IMR-90 (cell line): ENCODE measurements at regions not wholly inside any gene's neighbourhood (a gene's known extent, or its start where the extent isn't known, plus 50 kb on each side); places are given as distances from the start of the nearest gene placed in this dataset.

ENCODE experiments used
- ATAC-seq: fragments of 200-7000 bp; cut with Tn5 transposase; 2 replicates; pipeline ENCODE4 v1.9.1; 2020; ENCODE audit warnings: low read depth, mild to moderate bottlenecking, moderate library complexity
- BruUV-seq: library from RNA; stranded (reverse); fragments of 400-500 nt; replicated peaks from 2 replicates; lab custom pipeline; 2021; lab: Mats Ljungman, UMichigan
- CTCF ChIA-PET: fragments of 300-600 bp; formaldehyde crosslinking; extraction: SDS; loops from one replicate; lab custom pipeline; 2021; ENCODE audit warnings: antibody characterized with exemption; lab: Yijun Ruan, JAX
- POLR2A ChIA-PET: fragments of 300-600 bp; sonication (Branson Sonifier 250); formaldehyde crosslinking; loops from one replicate; lab custom pipeline; 2022; ENCODE audit warnings: antibody characterized with exemption; ENCODE audit not compliant: unreplicated experiment; lab: Charles Lee
- DNase-seq: peaks from one replicate; pipeline ENCODE4 v3.0.0; 2013
- H2AFZ ChIP-seq: replicated peaks from 2 replicates; pipeline ENCODE3; 2013; ENCODE audit warnings: low read length, mild to moderate bottlenecking; ENCODE audit not compliant: poor library complexity
- H2AK5ac ChIP-seq: 2 replicates; pipeline ENCODE4 v1.6.1; 2013; ENCODE audit warnings: low read depth, low read length, inconsistent platforms
- H2AK9ac ChIP-seq: replicated peaks from 2 replicates; pipeline ENCODE3; 2013; ENCODE audit warnings: mild to moderate bottlenecking, low read depth, low read length, moderate library complexity; ENCODE audit not compliant: poor library complexity
- H2BK120ac ChIP-seq: 2 replicates; pipeline ENCODE4 v1.6.1; 2013; ENCODE audit warnings: low read depth, low read length, inconsistent platforms
- H2BK15ac ChIP-seq: 3 replicates; pipeline ENCODE4 v1.6.1; 2013; ENCODE audit warnings: low read depth, low read length, inconsistent platforms
- H2BK20ac ChIP-seq: 2 replicates; pipeline ENCODE4 v1.6.1; 2013; ENCODE audit warnings: low read depth, mild to moderate bottlenecking, inconsistent platforms, low read length, moderate library complexity
- H2BK5ac ChIP-seq: 2 replicates; pipeline ENCODE4 v1.6.1; 2013; ENCODE audit warnings: mild to moderate bottlenecking, low read depth, low read length, inconsistent platforms; ENCODE audit not compliant: poor library complexity, severe bottlenecking
- H3K14ac ChIP-seq: replicated peaks from 2 replicates; pipeline ENCODE4 v1.6.1; 2013; ENCODE audit warnings: low read depth, low read length, inconsistent platforms
- H3K18ac ChIP-seq: 2 replicates; pipeline ENCODE4 v1.6.1; 2013; ENCODE audit warnings: low read depth, low read length, control low read depth
- H3K23ac ChIP-seq: 2 replicates; pipeline ENCODE4 v1.6.1; 2013; ENCODE audit warnings: low read depth, low read length, inconsistent platforms
- H3K27ac ChIP-seq: 2 replicates; pipeline ENCODE4 v1.5.1; 2013; ENCODE audit warnings: mild to moderate bottlenecking, control low read depth, low read length; ENCODE audit not compliant: insufficient read depth
- H3K27me3 ChIP-seq: 2 replicates; pipeline ENCODE4 v1.6.1; 2013; ENCODE audit warnings: low read length; ENCODE audit not compliant: control insufficient read depth, insufficient read depth
- H3K36me3 ChIP-seq: 2 replicates; pipeline ENCODE4 v1.6.1; 2013; ENCODE audit warnings: low read length, mixed read lengths; ENCODE audit not compliant: control insufficient read depth, insufficient read depth
- H3K4ac ChIP-seq: 2 replicates; pipeline ENCODE4 v1.6.1; 2013; ENCODE audit warnings: low read depth, low read length, inconsistent platforms
- H3K4me1 ChIP-seq: 2 replicates; pipeline ENCODE4 v1.6.1; 2013; ENCODE audit warnings: low read length, mixed read lengths; ENCODE audit not compliant: control insufficient read depth, insufficient read depth
- H3K4me2 ChIP-seq: 2 replicates; pipeline ENCODE4 v1.6.1; 2013; ENCODE audit warnings: low read depth, mild to moderate bottlenecking, control low read depth, low read length, moderate library complexity
- H3K4me3 ChIP-seq: 2 replicates; pipeline ENCODE4 v1.5.1; 2013; ENCODE audit warnings: low read depth, mild to moderate bottlenecking, control low read depth, low read length, moderate library complexity; ENCODE audit not compliant: insufficient read depth
- H3K56ac ChIP-seq: 2 replicates; pipeline ENCODE4 v1.6.1; 2013; ENCODE audit warnings: low read length, inconsistent platforms; ENCODE audit not compliant: insufficient read depth; ENCODE audit errors: extremely low read depth
- H3K79me1 ChIP-seq, 2 experiments: 2 replicates each; pipeline ENCODE4 v1.6.1; 2013; ENCODE audit warnings: low read length in 2 of 2, inconsistent platforms in 1 of 2, low read depth in 1 of 2
- H3K9ac ChIP-seq: 2 replicates; pipeline ENCODE4 v1.6.1; 2013; ENCODE audit warnings: low read depth, low read length, control low read depth
- H3K9me1 ChIP-seq: 2 replicates; pipeline ENCODE4 v1.6.1; 2013; ENCODE audit warnings: low read length, inconsistent platforms; ENCODE audit not compliant: insufficient read depth
- H3K9me3 ChIP-seq: 2 replicates; pipeline ENCODE4 v1.6.1; 2013; ENCODE audit warnings: low read length; ENCODE audit not compliant: control insufficient read depth, insufficient read depth
- H4K20me1 ChIP-seq: 2 replicates; pipeline ENCODE4 v1.6.1; 2013; ENCODE audit warnings: low read length, inconsistent platforms; ENCODE audit not compliant: insufficient read depth
- H4K5ac ChIP-seq: 2 replicates; pipeline ENCODE4 v1.6.1; 2013; ENCODE audit warnings: mild to moderate bottlenecking, low read depth, low read length, control low read depth
- H4K8ac ChIP-seq, 2 experiments: 2 replicates each; pipeline ENCODE4 v1.6.1; 2013; ENCODE audit warnings: low read depth in 2 of 2, low read length in 2 of 2, control low read depth in 1 of 2, inconsistent platforms in 1 of 2
- H4K91ac ChIP-seq: 2 replicates; pipeline ENCODE4 v1.6.1; 2013; ENCODE audit warnings: low read depth, low read length, inconsistent platforms; ENCODE audit not compliant: insufficient read depth
- CEBPB ChIP-seq: IDR thresholded peaks from 2 replicates; pipeline ENCODE4 v1.6.1; 2012; ENCODE audit warnings: low read depth, low read length, improper control_type of control experiment
- CHD1 ChIP-seq: IDR thresholded peaks from 2 replicates; pipeline ENCODE4 v1.6.1; 2012; ENCODE audit warnings: low read depth, low read length, improper control_type of control experiment
- MAZ ChIP-seq: IDR thresholded peaks from 2 replicates; pipeline ENCODE4 v1.6.1; 2012; ENCODE audit warnings: low read depth, mild to moderate bottlenecking, low read length, improper control_type of control experiment, moderate library complexity, borderline replicate concordance
- WGBS, 2 experiments: methylation state at CpG; one replicate each; pipeline versions ENCODE4 v1.1.5 to v1.1.7; 2013; ENCODE audit warnings: missing lambda C conversion rate in 2 of 2; ENCODE audit not compliant: insufficient read length in 1 of 2; ENCODE audit errors: extremely low coverage in 2 of 2; 5-methylcytosine and 5-hydroxymethylcytosine counted together
- dilution Hi-C: fragments of 300-500 bp; cut with HindIII; formaldehyde crosslinking; loops from one replicate; pipeline ENCODE4 v1.14.3; 2018; ENCODE audit warnings: low sequenced_read_pairs; ENCODE audit not compliant: unreplicated experiment
- in situ Hi-C: fragments of 300-500 bp; cut with MboI; formaldehyde crosslinking; loops from 3 replicates; pipeline ENCODE4 v1.14.3; 2019; ENCODE audit warnings: low sequenced_read_pairs, inconsistent platforms, mixed read lengths
- intact Hi-C: fragments of 100-400 bp; cut with micrococcal nuclease; formaldehyde crosslinking; loops from 2 replicates; pipeline ENCODE4 v1.10.0; 2022
- TF ChIP-seq, protein P1 (sequence below): fragments of 150-350 bp; IDR thresholded peaks from 2 replicates; pipeline ENCODE4 v1.6.1; 2016; ENCODE audit warnings: low read depth, mild to moderate bottlenecking, low read length, moderate library complexity, borderline replicate concordance

DNA sequence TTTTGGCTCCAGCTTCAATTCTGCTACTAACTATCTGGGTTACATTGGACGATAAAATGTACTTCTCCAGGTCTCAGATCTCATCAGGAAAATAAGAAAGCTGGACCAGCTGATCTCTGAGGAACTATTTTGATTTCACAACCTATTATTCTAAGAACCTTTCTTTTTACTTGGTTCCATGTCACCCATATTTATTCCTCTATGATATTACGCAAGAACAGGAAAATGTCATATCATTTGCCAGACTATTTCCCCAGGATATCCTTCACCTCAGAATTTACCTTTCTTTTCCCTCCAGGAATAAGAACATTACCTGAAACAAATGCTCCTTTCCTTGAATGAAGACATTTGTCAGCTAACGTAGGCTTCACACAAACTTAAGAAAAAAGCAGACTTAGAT is 387.5 kb upstream of the RAG2 start:
- ChIA-PET POLR2A (no interaction called here), CTCF (no interaction called here)
- no peak overlapping the region for H2AK9ac ChIP-seq
- no peaks in the 10 kb centered on the region for H3K27me3 ChIP-seq
- no peak overlapping the region for H3K27ac ChIP-seq
- H4K91ac ChIP-seq, result no peak overlapping the region
- no peak overlapping the region for H2BK20ac ChIP-seq
- H3K9me3 ChIP-seq, result no peaks in the 10 kb centered on the region
- H2BK15ac ChIP-seq, result no peak overlapping the region
- H3K56ac ChIP-seq, result no peak overlapping the region
- no peaks in the 10 kb centered on the region for H3K79me1 ChIP-seq
- no peak overlapping the region for H3K4me3 ChIP-seq
- no peak overlapping the region for H3K14ac ChIP-seq
- in situ Hi-C loops (no loop called here), dilution Hi-C loops (no loop called here), intact Hi-C loops (no loop called here)
- TF ChIP-seq CEBPB (peak; percentile 78), CHD1 (no peak), MAZ (no peak)
- TF ChIP-seq, protein P1, sequence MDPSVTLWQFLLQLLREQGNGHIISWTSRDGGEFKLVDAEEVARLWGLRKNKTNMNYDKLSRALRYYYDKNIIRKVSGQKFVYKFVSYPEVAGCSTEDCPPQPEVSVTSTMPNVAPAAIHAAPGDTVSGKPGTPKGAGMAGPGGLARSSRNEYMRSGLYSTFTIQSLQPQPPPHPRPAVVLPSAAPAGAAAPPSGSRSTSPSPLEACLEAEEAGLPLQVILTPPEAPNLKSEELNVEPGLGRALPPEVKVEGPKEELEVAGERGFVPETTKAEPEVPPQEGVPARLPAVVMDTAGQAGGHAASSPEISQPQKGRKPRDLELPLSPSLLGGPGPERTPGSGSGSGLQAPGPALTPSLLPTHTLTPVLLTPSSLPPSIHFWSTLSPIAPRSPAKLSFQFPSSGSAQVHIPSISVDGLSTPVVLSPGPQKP, result no peak
- no peak overlapping the region for H3K9ac ChIP-seq
- H3K4me2 ChIP-seq, result no peak overlapping the region
- ATAC-seq, result no peak
- H2AFZ ChIP-seq, result no peak overlapping the region
- no peak overlapping the region for H3K23ac ChIP-seq
- no peak overlapping the region for H2BK5ac ChIP-seq
- no peaks in the 10 kb centered on the region for H3K9me1 ChIP-seq
- no peak overlapping the region for H4K5ac ChIP-seq
- no peaks in the 10 kb centered on the region for H3K4me1 ChIP-seq
- no peak overlapping the region for H3K18ac ChIP-seq
- no TSS peak for BruUV-seq
- H4K8ac ChIP-seq, result no peak overlapping the region
- no peak overlapping the region for H2AK5ac ChIP-seq
- H3K36me3 ChIP-seq, result no peaks in the 10 kb centered on the region
- no CpG with 5 or more reads among the region's 3 CpGs for WGBS, 2 experiments
- DNase-seq, result no peak
- H2BK120ac ChIP-seq, result no peak overlapping the region
- no peak overlapping the region for H3K4ac ChIP-seq
- H4K20me1 ChIP-seq, result no peaks in the 10 kb centered on the region
